ENCODE measurements at regions not wholly inside any gene's neighbourhood (a gene's known extent, or its start where the extent isn't known, plus 50 kb on each side); places are given as distances from the start of the nearest gene placed in this dataset.

DNA sequence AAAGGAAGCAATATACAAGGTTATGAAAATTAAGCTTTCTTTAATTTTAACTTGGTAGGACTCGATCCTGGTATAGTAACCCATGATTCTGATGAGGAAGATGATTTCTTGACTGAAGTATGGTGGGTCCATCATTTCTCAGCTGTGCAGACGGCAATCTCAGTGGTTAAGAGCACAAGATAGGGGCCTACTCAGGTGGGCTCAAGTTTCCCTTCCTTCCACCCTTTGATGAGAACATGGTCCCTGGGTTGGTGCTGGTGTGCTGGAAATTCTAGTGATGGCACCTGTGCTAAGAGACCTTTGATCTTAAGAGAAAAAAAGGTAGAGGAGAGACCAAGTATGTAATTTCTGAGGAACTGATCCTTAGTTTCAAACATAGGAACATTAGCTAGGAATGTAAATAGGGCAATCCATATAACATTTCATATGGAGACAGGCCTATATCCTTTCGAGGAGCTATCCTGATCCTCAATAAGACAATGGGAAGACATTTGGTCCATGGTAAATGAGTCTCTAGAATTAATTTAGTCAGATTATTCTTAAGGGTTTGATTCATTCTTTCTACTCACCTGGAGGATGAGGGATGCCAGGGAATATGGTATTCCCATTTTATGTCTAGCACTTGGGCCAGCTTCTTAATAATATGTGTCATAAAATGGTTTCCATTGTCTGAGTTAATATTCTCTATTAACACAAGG is 104.5 kb upstream of the NECTIN3 start:
- no peak for DNase-seq (ENCODE audit: extremely low read depth, insufficient read length)
- no peak overlapping the region for H3K4me3 ChIP-seq (replicated peaks; ENCODE audit: low read depth, low read length)
- TF ChIP-seq, protein P1, sequence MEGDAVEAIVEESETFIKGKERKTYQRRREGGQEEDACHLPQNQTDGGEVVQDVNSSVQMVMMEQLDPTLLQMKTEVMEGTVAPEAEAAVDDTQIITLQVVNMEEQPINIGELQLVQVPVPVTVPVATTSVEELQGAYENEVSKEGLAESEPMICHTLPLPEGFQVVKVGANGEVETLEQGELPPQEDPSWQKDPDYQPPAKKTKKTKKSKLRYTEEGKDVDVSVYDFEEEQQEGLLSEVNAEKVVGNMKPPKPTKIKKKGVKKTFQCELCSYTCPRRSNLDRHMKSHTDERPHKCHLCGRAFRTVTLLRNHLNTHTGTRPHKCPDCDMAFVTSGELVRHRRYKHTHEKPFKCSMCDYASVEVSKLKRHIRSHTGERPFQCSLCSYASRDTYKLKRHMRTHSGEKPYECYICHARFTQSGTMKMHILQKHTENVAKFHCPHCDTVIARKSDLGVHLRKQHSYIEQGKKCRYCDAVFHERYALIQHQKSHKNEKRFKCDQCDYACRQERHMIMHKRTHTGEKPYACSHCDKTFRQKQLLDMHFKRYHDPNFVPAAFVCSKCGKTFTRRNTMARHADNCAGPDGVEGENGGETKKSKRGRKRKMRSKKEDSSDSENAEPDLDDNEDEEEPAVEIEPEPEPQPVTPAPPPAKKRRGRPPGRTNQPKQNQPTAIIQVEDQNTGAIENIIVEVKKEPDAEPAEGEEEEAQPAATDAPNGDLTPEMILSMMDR (IDR thresholded peaks at IDR 0.05; ENCODE audit: insufficient read depth, low read length, poor library complexity, severe bottlenecking): no peak
- no peaks in the 10 kb centered on the region for H3K36me3 ChIP-seq (ENCODE audit: control insufficient read depth, insufficient read depth, low read length)
- no peaks in the 10 kb centered on the region for H3K27me3 ChIP-seq (replicated peaks; ENCODE audit: control insufficient read depth, insufficient read depth, low read length)

DNA sequence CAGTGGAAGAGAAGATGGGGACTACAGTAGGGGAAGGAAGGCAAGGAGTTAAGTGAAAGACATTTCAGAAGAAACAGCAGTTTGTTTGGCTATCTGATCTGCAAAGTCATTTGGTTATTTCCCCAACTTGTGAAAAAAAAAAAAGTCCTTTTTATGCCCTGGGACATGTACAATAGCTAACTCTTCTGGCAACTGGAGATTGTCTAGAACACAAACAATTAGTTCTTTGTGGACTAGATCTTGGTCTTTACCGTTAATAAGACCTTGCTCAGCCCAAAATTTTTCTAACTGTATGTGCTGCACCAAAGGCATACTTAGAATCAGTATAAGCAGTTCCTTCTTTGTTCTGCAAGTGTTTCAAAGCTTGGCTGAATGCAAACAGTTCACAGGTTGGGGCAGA is 103.5 kb upstream of the NECTIN3 start:
- TF ChIP-seq, protein P1 (IDR thresholded peaks at IDR 0.05; ENCODE audit: insufficient read depth, low read length, poor library complexity, severe bottlenecking): no peak
- Histone ChIP-seq H3K4me3 (replicated peaks; ENCODE audit: low read depth, low read length) (no peak overlapping the region), H3K36me3 (ENCODE audit: control insufficient read depth, insufficient read depth, low read length) (no peaks in the 10 kb centered on the region)

DNA sequence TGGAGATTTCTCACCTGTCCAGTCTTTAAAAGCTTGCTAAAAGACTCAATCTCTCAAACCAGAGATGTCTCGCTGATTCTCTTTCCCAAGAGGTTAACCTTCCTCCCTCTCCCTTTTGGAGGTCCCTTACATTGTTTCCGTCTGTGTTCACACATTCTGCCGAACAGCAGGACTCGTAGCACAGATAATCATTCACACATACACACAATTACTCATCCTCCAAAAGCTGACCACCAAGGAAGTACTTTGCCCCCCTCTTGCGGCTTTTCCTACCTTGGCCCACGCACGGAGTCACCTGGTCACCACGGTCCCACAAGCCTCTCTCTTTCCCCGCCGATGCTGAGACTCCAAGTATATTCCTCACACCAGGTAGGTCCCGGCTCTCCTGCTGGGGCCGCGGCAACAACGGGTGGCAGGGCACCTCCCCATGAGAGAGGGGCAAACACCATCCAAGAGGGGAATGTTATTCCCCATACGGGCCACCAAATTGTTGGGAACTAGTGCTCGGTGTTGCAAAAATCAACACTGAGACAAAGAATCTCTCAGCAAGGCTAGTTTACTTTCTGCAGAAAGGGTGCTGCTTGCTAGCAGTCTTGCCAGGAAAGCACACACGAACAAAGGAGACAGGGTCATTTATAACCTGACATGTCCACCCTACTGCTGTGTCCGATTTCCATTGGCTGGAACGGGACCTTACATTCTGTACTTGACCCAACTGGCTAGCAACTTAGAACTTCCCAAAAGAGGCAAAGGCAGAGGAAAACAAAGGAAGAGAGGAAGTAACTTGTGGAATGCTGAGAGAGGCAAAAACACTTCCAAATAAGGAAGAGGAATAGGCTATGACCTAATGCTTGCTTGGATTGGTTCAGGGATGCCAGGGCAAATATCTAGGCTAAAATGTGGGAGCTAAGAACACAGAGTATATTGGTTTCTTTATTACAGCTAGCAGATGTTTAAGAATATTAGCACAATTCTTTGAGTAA is 102.1 kb upstream of the NECTIN3 start:
- TF ChIP-seq, protein P1 (IDR thresholded peaks at IDR 0.05; ENCODE audit: insufficient read depth, low read length, poor library complexity, severe bottlenecking): no peak
- H3K27me3 ChIP-seq (replicated peaks; ENCODE audit: control insufficient read depth, insufficient read depth, low read length): no peaks in the 10 kb centered on the region
- H3K36me3 ChIP-seq (ENCODE audit: control insufficient read depth, insufficient read depth, low read length): no peaks in the 10 kb centered on the region
- H3K4me3 ChIP-seq (replicated peaks; ENCODE audit: low read depth, low read length): no peak overlapping the region
- no peak for DNase-seq (ENCODE audit: extremely low read depth, insufficient read length)

More for the DNA sequence above, 103.5 kb upstream of the NECTIN3 start:
- DNase-seq (ENCODE audit: extremely low read depth, insufficient read length): no peak
- no peaks in the 10 kb centered on the region for H3K27me3 ChIP-seq (replicated peaks; ENCODE audit: control insufficient read depth, insufficient read depth, low read length)

DNA sequence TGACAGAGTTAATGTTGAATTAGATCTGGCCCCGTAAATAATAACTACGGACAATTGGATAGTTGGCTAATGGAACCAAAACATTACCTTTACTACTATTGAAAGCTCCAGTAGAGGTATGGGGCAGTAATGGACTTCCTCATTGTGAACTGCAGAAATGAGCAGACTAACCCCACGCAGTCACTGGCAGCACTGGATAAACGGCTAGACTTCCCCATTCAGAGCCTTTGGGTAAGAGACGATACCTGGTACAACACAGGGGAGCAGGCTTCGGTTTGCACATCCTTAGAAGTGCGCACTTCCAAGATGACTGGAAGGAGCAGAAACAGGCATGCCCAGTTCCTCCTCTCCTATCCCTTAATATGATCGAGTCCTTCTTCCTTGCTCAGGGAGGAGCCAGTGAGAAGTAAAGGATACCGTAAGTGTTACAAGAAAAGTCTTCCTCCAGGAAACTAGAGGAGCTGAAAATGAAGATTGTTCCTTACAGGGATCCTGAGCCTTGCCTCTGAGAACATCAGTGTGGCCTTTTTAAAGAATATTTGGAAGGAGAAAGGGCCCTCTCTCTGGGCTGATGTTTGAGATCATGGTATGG is 100.5 kb upstream of the NECTIN3 start:
- no peak for DNase-seq (ENCODE audit: extremely low read depth, insufficient read length)
- Histone ChIP-seq H3K4me3 (replicated peaks; ENCODE audit: low read depth, low read length) (no peak overlapping the region), H3K27me3 (replicated peaks; ENCODE audit: control insufficient read depth, insufficient read depth, low read length) (no peaks in the 10 kb centered on the region), H3K36me3 (ENCODE audit: control insufficient read depth, insufficient read depth, low read length) (no peaks in the 10 kb centered on the region)
- TF ChIP-seq, protein P1 (IDR thresholded peaks at IDR 0.05; ENCODE audit: insufficient read depth, low read length, poor library complexity, severe bottlenecking): no peak

DNA sequence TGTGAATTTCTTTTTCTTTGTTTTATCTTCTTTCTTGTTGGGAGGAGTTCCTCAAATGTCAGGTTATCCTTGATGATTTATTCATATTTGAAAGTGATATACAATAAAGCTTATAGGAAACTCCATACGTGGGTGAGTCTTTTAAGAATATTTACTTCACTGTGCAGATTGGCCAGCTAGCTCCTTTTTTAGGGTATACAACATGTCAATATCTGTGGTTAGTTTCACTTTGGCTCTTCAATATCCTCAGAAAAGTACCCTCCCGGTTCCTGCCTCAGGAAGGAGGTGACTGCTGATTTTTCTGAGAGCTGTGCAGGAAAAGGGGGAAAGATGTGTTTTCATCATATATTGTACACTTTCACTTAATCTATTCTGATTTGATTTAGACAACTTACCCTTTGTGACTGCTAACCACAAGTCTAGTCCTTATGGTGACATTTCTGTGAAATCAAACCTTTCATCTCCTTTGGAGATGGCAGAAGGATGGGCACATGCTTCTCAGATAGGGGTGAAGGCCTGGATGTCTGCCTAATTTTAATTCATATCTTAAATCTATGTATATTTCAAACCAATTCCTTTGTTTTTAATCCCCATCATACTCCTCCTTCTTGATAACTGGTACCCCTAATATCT is 98.2 kb upstream of the NECTIN3 start:
- no peak overlapping the region for H3K4me3 ChIP-seq (replicated peaks; ENCODE audit: low read depth, low read length)
- no peaks in the 10 kb centered on the region for H3K36me3 ChIP-seq (ENCODE audit: control insufficient read depth, insufficient read depth, low read length)
- no peak for DNase-seq (ENCODE audit: extremely low read depth, insufficient read length)
- TF ChIP-seq, protein P1 (IDR thresholded peaks at IDR 0.05; ENCODE audit: insufficient read depth, low read length, poor library complexity, severe bottlenecking): no peak
- no peaks in the 10 kb centered on the region for H3K27me3 ChIP-seq (replicated peaks; ENCODE audit: control insufficient read depth, insufficient read depth, low read length)
